HepG2 (cell line): ENCODE measurements at regions not wholly inside any gene's neighbourhood (a gene's known extent, or its start where the extent isn't known, plus 50 kb on each side); places are given as distances from the start of the nearest gene placed in this dataset.

Source experiments
- ATAC-seq: fragments of 200-7000 bp; cut with Tn5 transposase; 3 replicates; pipeline ENCODE4 v1.9.1; 2020; ENCODE audit warnings: mild to moderate bottlenecking, moderate library complexity
- BruUV-seq: library from RNA; stranded (reverse); fragments of 400-500 nt; replicated peaks from 2 replicates; lab custom pipeline; 2021; lab: Mats Ljungman, UMichigan
- CTCF ChIA-PET: fragments of 300-600 bp; formaldehyde crosslinking; extraction: SDS; loops from one replicate; lab custom pipeline; 2021; ENCODE audit warnings: low total read pairs, inconsistent platforms, low intra/inter-chr PET ratio; lab: Yijun Ruan, JAX
- POLR2A ChIA-PET: fragments of 350-600 bp; sonication (Branson Sonifier 250); formaldehyde crosslinking; loops from one replicate; lab custom pipeline; 2020; ENCODE audit warnings: antibody characterized with exemption, inconsistent platforms; lab: Yijun Ruan, JAX
- DNase-seq: peaks from one replicate; pipeline ENCODE4 v3.0.0-alpha.2; 2015; ENCODE audit warnings: low spot score
- FAIRE-seq: peaks from 3 replicates; lab custom pipeline; 2011; peaks lifted over from hg19 to GRCh38; lab: Jason Lieb, UNC
- H2AFZ ChIP-seq: one replicate; pipeline ENCODE4 v1.6.1; 2011; ENCODE audit warnings: low read length, inconsistent platforms
- H3K27ac ChIP-seq: fragments of 300-600 bp; 3 replicates; pipeline ENCODE4 v1.8.0; 2011; ENCODE audit warnings: mixed run types, mild to moderate bottlenecking, mixed read lengths, low read length, inconsistent platforms; ENCODE audit not compliant: insufficient read depth; ENCODE audit errors: extremely low read length
- H3K27me3 ChIP-seq, 2 experiments: fragments of 200-600 bp in 1 of 2; 2 replicates in 1 of 2; 3 replicates in 1 of 2; pipeline versions ENCODE4 v1.6.0 to v1.8.0; 2011; ENCODE audit warnings: low read length in 2 of 2, mild to moderate bottlenecking in 2 of 2, moderate library complexity in 2 of 2, inconsistent platforms in 1 of 2; ENCODE audit not compliant: insufficient read depth in 2 of 2, control insufficient read depth in 1 of 2
- H3K36me3 ChIP-seq, 2 experiments: fragments of 200-600 bp in 1 of 2; replicated peaks in 1 of 2; 2 replicates in 1 of 2; 3 replicates in 1 of 2; pipeline versions ENCODE4 v1.5.1 to v1.8.0; 2011; ENCODE audit warnings: low read length in 2 of 2, inconsistent platforms in 1 of 2; ENCODE audit not compliant: insufficient read depth in 2 of 2, control insufficient read depth in 1 of 2
- H3K4me1 ChIP-seq: 2 replicates; pipeline ENCODE4 v1.5.1; 2012; ENCODE audit warnings: low read length, inconsistent platforms; ENCODE audit not compliant: insufficient read depth
- H3K4me2 ChIP-seq: 2 replicates; pipeline ENCODE4 v1.6.0; 2011; ENCODE audit warnings: low read depth, low read length, inconsistent platforms
- H3K4me3 ChIP-seq, 3 experiments: fragments of 200-600 bp in 1 of 3; sonication (generic), shearing (Covaris generic) in 1 of 3; replicated peaks in 1 of 3; 2 replicates each; pipeline ENCODE4 v1.5.1; 2011 to 2016; ENCODE audit warnings: low read length in 3 of 3, inconsistent platforms in 2 of 3, low read depth in 2 of 3, mild to moderate bottlenecking in 2 of 3, control low read depth in 1 of 3, mixed read lengths in 1 of 3; ENCODE audit not compliant: insufficient read depth in 1 of 3
- H3K79me2 ChIP-seq: one replicate; pipeline ENCODE4 v1.6.1; 2011; ENCODE audit warnings: low read length, inconsistent platforms; ENCODE audit not compliant: insufficient read depth
- H3K9ac ChIP-seq: 2 replicates; pipeline ENCODE4 v1.6.0; 2011; ENCODE audit warnings: mild to moderate bottlenecking, low read depth, low read length, inconsistent platforms; ENCODE audit not compliant: insufficient read depth
- H3K9me3 ChIP-seq: 2 replicates; pipeline ENCODE4 v1.5.1; 2012; ENCODE audit warnings: mild to moderate bottlenecking, low read length
- H4K20me1 ChIP-seq: 2 replicates; pipeline ENCODE4 v1.6.0; 2011; ENCODE audit warnings: inconsistent platforms, mild to moderate bottlenecking, low read length, moderate library complexity; ENCODE audit not compliant: insufficient read depth
- ADNP ChIP-seq: sonication (generic); formaldehyde crosslinking; IDR thresholded peaks from 2 replicates; pipeline ENCODE4 v1.4.0; 2020; ENCODE audit warnings: missing genetic modification reagents
- MAFK ChIP-seq, 2 experiments: IDR thresholded peaks in 1 of 2; conservative IDR thresholded peaks in 1 of 2; 2 replicates each; pipeline ENCODE4 v1.6.1; 2011; ENCODE audit warnings: improper control_type of control experiment in 2 of 2, low read length in 2 of 2
- MED13 ChIP-seq: sonication (generic); formaldehyde crosslinking; IDR thresholded peaks from 2 replicates; pipeline ENCODE4 v1.5.0; 2020; ENCODE audit warnings: missing genetic modification reagents
- ZNF629 ChIP-seq: sonication (generic); formaldehyde crosslinking; conservative IDR thresholded peaks from 2 replicates; pipeline ENCODE4 v1.5.0; 2020; ENCODE audit warnings: missing genetic modification reagents
- ZNF839 ChIP-seq: sonication (generic); formaldehyde crosslinking; IDR thresholded peaks from 2 replicates; pipeline ENCODE4 v1.4.0; 2020; ENCODE audit warnings: missing genetic modification reagents, mild to moderate bottlenecking, borderline replicate concordance
- WGBS: methylation state at CpG from one replicate; pipeline ENCODE4 v1.1.6; 2017; ENCODE audit warnings: low lambda C conversion rate; 5-methylcytosine and 5-hydroxymethylcytosine counted together
- in situ Hi-C: cut with HindIII; loops from 2 replicates; pipeline ENCODE4 v1.10.0; 2017; ENCODE audit warnings: low pct_unique_long_range_greater_than_20kb; ENCODE audit not compliant: extremely low pct_ligation_motif_present
- intact Hi-C: fragments of 100-400 bp; cut with micrococcal nuclease; formaldehyde crosslinking; loops from one replicate; pipeline ENCODE4 v1.10.0; 2022; ENCODE audit not compliant: unreplicated experiment
- TF ChIP-seq, protein P1 (sequence below): sonication (generic); formaldehyde crosslinking; IDR thresholded peaks from 2 replicates; pipeline ENCODE4 v1.4.0; 2020; ENCODE audit warnings: low read depth, missing genetic modification reagents

- Histone ChIP-seq H3K4me1 (no peaks in the 10 kb centered on the region), H4K20me1 (no peaks in the 10 kb centered on the region), H3K4me3 (no peak overlapping the region), H3K36me3 (no peaks in the 10 kb centered on the region), H3K9ac (no peak overlapping the region), H3K79me2 (no peaks in the 10 kb centered on the region), H3K27me3 (no peaks in the 10 kb centered on the region), H3K9me3 (no peaks in the 10 kb centered on the region), H3K4me2 (no peak overlapping the region), H2AFZ (no peak overlapping the region), H3K27ac (no peak overlapping the region)
- in situ Hi-C loops (no loop called here), intact Hi-C loops (no loop called here)
- DNase-seq (no peak), ATAC-seq (no peak), FAIRE-seq (no peak)
- ChIA-PET POLR2A (no interaction called here), CTCF (no interaction called here)
- TF ChIP-seq ZNF839 (CRISPR knock-in tag) (no peak), ZNF629 (CRISPR knock-in tag) (no peak), MED13 (CRISPR knock-in tag) (no peak), MAFK (conservative IDR thresholded peaks at IDR 0.05 in 1 of 2, IDR thresholded peaks at IDR 0.05 in 1 of 2; ENCODE audit: low read length in 2 of 2) (no peak), ADNP (CRISPR knock-in tag) (no peak)
- TF ChIP-seq, protein P1, sequence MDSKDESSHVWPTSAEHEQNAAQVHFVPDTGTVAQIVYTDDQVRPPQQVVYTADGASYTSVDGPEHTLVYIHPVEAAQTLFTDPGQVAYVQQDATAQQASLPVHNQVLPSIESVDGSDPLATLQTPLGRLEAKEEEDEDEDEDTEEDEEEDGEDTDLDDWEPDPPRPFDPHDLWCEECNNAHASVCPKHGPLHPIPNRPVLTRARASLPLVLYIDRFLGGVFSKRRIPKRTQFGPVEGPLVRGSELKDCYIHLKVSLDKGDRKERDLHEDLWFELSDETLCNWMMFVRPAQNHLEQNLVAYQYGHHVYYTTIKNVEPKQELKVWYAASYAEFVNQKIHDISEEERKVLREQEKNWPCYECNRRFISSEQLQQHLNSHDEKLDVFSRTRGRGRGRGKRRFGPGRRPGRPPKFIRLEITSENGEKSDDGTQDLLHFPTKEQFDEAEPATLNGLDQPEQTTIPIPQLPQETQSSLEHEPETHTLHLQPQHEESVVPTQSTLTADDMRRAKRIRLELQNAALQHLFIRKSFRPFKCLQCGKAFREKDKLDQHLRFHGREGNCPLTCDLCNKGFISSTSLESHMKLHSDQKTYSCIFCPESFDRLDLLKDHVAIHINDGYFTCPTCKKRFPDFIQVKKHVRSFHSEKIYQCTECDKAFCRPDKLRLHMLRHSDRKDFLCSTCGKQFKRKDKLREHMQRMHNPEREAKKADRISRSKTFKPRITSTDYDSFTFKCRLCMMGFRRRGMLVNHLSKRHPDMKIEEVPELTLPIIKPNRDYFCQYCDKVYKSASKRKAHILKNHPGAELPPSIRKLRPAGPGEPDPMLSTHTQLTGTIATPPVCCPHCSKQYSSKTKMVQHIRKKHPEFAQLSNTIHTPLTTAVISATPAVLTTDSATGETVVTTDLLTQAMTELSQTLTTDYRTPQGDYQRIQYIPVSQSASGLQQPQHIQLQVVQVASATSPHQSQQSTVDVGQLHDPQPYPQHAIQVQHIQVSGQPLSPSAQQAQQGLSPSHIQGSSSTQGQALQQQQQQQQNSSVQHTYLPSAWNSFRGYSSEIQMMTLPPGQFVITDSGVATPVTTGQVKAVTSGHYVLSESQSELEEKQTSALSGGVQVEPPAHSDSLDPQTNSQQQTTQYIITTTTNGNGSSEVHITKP (CRISPR knock-in tag), result no peak
- 0% methylated on average over 1 of the region's 1 CpG for WGBS
- BruUV-seq, result no TSS peak
Observed at GRCh38 chr5:117263231-117263630, 688.6 kb upstream of the SEMA6A start.
